Stimulated activated CD4-positive, alpha-beta T cell treated with anti-CD3 and anti-CD28 coated beads, Interleukin-4, amount 100 ng/mL, for 24 hours (primary cell): ENCODE measurements at regions not wholly inside any gene's neighbourhood (a gene's known extent, or its start where the extent isn't known, plus 50 kb on each side); places are given as distances from the start of the nearest gene placed in this dataset.

Experiments
- DNase-seq: peaks from one replicate; pipeline ENCODE4 v3.0.0-alpha.2; 2020

DNA sequence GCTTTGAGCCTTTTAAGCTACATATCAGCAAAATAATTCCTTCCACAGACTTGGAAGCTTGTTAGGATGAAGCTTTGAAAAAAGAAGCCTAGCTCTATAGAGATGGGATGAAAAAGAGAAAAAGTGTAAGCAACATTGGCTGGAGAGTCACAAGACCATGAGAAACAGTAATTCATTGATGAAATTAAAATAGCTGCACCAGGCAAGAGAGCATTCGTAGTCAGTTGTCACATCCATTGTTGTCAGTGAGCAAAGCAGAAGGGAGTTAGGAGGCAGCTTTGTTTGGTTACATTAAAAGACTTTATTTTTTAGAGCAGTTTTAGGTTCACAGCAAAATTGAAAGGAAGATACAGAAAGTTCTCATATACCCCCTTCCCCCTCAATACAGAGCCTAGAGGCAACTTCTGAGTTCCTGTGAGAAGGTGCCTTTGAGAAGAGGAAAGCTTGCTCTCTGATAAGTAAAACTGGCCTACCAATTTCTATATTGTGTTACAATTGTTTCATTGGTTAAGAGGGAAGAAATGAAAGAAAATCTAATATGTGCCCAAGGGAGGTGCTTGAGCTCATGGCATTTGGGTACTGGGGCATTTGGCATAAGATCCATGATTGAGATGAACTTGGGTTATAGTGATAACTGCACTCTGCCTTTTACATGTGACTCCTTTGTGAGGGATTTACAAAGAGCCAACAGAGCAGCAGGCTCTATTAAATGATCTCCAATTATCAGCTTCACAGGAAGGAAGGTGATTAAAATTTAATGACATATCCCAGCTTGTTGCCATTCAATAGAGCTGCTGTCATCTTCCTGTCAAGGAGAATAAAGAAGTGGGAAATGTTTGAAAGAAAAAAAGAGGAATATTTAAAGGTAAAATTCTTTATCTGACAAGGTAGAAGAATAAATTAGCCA lies 361.3 kb upstream of the TMTC1 start:
- DNase-seq: no peak

DNA sequence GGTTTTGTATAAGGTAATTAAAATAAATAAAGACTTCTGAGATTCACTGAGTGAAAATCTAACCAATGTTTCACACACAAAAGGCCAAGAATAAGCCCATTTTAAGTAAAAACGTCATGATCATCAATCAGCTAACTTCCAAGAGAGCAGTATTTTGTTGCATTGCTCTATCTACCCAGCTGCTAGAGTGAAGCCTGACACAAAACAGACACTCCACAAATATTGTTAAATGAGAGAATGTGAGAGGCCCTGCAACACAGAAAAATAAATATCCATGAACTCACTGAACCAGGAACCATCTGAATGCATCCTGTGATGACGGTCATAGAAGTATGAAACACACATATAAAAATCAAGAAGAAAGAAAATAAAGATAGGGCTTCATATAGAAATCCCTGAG lies 358.6 kb upstream of the TMTC1 start:
- no peak for DNase-seq

DNA sequence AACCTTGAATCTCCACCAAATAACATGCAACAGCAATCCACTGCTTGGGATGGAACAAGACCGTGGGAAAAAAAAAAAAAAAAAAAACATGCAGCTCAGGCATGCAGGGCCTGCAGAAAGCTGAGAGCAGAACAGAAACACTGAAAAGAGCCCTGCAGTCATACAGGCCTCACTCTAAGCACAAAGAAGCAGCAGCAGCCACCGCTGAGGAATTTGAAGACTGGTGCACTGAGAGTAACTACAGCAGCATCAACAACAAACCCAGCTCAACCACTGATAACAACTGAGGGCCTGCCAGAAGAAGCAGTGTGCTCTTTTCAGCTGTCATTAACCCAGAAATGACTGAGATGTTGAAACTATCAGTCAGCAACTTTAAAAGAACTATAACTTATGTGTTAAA lies 354.7 kb upstream of the TMTC1 start:
- DNase-seq: no peak

DNA sequence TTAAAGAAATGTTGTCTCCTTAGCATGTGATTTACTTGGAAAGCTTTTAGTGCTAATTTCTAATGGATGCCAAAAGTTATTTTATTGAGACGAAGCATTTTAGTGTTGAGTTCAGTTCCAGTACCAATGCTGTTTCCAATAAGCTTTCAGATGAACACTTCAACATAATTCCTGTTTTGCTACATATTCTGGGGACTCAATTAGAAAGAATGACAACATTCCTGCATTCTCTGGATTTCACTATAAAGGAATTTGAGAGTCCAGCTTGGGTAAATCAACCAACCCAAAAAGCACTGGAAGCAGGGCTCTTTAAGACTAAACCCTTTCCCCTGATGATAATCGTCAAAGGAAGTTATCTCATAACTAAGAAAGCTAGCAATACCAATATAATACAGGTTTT lies 353.0 kb upstream of the TMTC1 start:
- no peak for DNase-seq

DNA sequence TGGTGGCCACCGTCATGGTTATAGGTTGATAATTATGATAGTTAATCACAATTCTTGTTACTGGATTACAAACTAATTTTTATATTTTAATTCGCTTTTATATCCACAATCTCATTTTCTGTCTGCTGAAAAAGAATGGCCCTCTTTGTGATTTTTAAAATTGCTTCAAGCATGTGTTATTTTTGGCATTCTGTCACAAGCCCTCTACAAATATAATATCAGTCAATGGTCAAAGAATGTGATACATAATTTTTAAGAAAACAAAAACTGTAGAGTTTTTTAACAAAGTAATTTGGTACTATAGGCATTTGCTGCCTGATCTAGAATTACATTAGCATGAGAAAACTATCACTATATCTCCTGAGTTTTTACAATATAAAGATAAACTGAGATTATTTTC lies 352.0 kb upstream of the TMTC1 start:
- DNase-seq: no peak

DNA sequence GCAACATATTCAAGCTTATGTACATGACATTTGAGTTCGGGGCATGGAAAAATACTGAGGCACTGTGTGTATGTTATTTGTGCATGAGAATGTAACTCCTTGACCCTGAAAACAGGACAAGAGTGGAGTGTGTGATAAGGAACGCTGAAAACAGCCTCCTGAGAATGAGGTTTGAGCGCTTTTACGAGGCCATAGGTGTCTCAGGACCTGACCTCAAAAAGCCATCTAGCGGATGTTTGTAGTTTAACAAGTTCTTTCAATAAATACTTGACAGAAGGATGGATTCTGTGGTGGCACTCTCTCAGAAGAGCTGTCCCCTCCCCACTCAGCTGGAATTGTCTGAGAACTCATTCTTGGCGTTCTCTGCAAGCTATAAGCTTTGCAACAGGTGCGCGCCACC lies 350.5 kb upstream of the TMTC1 start:
- DNase-seq: no peak

DNA sequence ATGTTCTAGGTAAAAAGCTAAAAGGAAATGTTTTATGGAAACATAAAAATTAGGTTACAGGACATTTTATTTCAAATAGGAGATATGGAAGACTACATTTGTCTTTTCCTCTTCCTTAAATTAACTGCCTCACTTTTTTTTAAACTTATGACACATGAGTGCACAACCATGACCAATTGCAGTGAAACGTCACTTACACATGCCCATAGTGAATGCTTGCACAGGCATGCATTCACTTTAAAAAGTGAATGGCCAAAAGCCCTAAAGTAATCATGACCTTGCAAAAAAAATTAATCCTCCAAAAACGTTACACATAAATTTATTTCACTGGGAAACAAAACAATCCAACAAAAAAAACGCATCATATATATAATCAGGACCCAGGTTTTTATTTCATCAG lies 343.2 kb upstream of the TMTC1 start:
- DNase-seq: no peak

DNA sequence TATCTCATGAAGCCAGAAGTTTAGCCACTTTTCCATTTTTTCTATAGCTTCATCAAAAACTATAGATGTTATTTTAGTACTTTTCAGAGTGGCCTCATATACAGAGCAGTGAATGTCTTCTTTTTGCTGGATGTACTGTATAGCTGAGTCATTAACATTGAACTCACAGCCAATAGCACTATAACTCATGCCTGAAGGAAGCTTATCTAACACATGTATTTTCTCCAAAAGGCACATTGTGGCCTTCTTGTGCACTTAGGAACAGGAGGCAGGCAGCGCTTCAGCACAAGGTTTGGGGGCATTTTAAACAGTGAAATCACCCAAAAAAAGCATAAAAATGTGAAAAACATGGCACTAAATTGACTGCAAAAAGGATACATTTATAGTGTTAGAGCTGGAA lies 336.8 kb upstream of the TMTC1 start:
- DNase-seq: no peak

DNA sequence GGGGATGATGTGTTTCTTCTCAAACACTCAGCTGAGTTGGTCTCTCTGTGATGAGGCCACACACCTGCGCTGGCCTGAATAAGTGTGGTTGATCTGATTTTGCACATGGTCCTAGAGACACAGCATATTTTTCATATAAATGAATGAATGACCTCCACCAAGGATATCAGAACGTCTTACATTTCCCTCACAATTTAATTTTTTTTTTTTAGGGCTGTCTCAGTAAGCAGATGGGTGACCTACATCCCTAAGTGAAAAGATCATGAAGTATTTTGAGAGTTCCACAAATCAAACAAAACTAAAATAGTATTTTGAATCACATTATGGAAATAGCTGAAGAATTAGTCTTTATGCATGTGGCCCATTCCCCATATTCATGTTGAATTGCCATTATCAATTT lies 333.7 kb upstream of the TMTC1 start:
- no peak for DNase-seq

DNA sequence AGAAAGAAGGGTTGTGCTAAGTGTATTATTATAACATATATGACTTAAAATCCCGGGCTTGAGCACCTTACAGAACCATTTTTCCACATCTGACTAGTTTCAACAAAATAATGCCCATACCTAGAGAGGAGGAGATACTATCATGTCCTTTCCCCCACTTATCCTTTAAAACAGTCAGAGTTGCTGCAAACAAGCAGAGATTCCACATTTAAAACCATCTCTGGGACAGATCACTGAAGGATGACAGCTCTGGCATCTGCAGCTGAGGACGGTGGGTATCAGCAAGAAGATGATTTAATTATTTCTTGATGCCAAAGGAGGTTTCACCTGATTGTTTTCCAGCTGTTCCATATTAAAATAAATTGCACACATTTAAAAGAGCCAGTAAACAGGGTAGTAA lies 328.0 kb upstream of the TMTC1 start:
- DNase-seq: no peak

DNA sequence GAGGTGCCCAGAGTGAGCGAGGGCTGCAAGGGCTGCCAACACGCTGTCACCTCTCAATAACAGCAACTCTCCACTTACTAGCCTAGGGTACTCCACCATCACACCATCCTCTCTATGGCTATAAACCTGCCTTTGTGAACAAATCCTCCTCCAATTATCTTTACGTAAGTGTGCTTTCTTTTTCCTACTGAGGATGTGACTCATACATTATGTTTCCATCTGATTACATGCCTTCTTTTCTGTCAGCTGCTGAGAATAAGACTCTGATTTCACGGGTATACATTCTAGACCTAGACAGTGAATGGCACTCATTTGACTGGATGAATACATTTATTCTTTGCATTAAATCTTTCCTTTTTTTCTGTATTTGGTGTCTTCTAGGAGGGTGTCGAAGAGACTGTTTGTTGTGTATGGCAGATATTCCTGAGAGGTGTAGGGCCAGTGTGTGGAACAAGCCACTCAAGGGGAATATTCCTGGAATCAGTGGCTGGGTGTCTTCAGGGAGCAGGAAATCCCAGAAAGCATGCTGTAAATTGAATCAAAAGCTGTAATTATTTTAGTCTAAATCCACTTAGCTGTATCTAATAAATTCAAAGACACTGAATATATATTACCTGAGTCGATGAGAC lies 327.3 kb upstream of the TMTC1 start:
- no peak for DNase-seq

DNA sequence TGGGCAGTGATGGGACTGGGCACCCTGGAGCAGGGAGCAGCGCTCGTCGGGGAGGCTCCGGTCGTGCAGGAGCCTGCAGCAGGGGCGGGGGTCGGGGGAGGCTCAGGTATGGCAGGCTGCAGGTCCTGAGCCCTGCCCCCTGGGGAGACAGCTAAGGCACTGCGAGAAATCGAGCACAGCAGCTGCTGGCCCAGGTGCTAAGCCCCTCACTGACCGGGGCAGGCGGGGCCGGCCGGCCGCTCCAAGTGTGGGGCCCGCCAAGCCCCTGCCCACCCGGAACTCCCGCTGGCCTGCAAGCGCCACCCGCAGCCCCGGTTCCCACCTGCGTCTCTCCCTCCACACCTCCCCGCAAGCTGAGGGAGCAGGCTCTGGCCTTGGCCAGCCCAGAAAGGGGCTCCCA lies 326.8 kb upstream of the TMTC1 start:
- DNase-seq: no peak

DNA sequence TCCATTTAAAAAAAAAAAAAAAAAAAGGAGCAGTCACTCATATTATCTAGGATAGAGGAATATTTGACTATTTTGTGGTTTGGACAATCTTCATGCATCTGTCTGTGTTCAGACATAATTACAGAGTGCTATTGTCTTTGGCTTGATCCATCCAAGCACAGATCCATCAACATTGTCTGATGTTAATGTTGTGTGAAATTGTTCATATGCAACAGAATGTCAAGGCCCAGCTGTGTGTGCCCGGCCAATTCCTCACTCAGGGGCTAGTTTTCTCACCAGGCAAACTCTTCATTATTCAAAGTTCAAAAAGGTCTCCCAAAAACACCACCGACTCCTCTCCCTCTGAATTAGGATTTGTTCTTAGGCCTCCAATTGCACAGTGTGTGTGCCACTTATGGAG lies 324.9 kb upstream of the TMTC1 start:
- no peak for DNase-seq

DNA sequence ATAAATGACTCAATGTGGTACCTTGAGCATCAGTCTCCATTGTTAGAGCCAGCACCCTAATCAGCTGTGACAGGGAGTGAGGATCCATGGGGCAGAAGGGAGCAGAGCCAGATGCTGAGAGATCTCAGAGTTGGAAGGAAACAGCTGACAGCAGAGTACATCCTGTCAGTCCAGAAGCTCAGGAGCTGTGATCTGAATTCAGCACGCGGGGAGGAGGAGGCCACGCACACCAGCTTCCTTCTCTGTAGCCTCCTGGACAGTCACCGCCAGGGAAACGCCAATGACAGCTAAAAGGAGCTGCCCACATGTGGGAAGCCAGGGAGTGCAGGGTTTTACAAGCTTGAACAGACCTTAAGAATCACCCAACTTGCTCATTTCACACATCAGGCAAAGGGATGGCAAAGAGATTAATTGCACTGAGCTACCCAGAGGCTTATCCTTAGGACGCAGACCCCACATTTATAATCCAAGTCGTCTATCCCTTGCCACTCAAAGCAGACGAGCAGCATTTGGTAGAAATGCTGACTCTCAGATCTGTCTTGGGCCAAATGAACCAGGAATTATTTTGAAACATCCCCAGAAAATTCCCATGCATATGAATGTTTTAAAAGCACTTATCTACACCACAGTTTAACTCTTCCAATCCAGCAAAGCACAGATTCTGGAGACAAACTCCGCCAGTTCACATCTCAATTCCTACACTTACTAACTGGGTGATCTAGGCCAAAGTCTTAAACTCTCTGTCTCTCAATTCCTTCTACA lies 322.6 kb upstream of the TMTC1 start:
- no peak for DNase-seq

DNA sequence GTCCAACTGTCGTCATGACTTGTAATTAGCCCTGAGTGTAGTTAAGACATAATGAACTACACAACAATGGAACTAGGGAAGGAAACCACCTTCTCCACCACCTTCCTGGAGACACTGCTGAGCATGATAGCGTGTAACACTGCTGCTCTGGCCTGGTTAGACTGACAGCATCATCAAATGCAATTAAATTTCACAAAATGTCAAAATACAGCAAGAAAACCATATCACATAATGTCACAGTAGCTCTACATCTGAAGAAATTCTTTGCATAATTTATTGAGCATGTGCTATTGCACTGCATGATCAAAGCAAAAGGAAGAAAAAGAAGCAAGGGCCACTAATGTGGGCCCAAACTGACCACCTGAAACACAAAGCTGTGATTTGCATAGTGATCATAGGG lies 321.8 kb upstream of the TMTC1 start:
- DNase-seq: no peak

DNA sequence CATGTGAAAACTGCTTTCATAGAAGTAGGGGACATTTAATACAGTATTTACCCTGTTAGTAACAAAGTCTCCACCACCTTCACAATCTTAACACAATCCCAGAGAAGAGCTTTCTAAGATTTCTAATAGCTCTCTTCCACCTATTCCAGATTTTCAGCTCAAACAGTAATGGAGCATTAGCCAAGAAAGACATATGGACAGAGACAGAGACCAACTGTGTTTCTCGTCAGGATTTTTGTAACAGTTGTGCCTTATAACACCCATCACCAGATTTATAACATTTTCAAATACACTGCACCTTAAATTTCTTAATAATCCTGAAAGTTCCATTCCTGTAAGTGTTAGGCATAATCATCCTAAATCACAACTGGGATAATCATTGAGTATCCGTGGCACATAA lies 321.2 kb upstream of the TMTC1 start:
- DNase-seq: no peak

DNA sequence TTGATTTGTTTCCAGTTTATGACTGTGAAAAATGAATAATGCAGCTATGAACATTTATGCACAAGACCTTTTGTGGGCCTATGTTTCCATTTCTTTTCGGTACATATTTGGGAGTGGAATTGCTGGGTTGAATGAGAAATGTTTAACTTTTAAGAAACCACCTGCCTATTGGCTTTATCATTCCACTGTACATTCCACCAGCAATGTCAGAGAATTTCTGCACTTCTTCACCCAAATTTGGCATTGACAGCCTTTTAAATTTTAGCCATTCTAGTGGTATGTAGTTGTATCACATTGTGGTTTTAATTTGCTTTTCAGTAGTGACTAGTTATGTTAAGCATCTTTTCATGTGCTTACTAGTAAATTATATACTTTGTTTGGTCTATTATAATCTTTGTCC lies 317.0 kb upstream of the TMTC1 start:
- no peak for DNase-seq

DNA sequence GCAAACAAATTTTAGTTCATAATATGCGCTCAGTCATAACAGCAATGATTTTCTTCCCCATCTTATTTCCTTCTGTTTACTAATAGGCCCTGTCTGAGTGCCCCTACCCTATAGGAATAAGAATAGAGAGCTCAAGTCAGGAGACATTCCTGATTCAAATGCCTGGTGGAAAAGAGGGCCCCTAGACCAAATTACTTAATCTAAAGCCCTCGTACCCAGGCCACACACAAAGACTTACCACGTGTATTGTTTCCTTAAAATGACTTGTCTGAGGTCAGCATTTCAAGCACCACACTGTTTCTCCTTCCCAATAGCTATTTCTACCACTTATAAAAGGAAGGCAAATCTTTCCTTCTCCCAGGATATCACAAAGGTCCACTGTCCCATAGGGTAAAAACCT lies 314.9 kb upstream of the TMTC1 start:
- no peak for DNase-seq

DNA sequence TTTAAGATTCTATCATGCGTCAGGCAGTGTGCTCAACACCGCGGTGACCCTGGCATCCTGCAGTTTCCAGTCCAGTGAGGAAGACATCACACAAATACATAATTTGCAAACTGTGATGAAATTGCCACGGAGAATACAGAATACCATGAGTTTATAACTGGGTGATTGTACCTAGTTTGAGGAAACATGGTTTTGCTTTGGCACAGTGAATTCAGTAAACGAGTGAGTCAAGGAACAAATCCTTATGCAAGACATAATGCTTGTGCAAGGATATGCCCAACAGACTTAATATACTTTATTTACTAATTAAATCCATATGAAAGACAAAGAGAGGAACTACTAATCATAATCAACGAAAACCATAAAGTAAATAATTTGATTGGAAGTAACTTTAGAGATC lies 311.8 kb upstream of the TMTC1 start:
- DNase-seq: no peak

DNA sequence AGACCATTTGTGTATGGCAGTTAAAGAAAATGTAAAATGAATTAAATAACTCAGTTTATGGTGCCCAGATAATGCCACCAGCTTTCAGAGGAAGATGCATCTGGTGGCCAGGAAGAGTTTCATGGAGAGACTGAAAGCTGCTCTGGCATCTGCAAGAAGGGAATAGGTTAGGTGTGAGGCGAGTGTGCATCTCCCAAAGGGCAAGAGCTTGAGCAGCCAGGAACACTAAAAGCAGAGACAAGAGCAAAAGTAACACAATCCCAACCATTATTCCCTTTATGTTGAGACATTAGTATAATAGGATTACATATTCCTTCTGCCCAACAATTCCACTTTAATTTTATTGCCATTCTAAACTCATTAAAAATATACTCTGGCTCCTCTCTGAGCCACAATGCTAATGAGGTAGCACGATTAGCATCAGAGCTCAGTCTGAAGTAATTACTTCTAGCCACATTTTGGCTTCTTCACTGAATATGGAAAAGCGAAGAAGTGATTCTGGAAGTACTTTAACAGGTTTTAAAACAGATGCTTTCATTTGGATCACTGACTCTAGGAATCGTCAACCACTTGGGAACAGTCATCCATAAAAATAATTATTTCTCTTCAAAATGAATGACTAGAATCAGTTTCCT lies 309.4 kb upstream of the TMTC1 start:
- no peak for DNase-seq

DNA sequence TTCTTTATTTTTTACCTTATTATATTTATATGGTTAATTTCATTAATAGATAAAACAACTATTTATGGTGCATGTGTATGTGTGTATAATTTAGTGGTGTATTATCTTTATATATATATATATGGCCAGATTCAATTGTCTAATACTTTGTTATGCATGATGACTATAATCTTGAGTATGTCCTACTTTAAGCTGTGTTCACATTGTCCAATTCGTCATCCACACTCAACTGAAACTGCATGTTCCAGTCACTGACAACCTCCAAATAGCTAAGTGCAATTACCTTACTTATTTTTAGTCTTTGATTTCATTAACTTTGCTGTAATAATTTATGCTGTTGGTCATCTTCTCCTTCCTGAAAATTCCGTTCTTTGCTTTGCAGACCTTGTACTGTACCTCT lies 306.5 kb upstream of the TMTC1 start:
- DNase-seq: no peak

DNA sequence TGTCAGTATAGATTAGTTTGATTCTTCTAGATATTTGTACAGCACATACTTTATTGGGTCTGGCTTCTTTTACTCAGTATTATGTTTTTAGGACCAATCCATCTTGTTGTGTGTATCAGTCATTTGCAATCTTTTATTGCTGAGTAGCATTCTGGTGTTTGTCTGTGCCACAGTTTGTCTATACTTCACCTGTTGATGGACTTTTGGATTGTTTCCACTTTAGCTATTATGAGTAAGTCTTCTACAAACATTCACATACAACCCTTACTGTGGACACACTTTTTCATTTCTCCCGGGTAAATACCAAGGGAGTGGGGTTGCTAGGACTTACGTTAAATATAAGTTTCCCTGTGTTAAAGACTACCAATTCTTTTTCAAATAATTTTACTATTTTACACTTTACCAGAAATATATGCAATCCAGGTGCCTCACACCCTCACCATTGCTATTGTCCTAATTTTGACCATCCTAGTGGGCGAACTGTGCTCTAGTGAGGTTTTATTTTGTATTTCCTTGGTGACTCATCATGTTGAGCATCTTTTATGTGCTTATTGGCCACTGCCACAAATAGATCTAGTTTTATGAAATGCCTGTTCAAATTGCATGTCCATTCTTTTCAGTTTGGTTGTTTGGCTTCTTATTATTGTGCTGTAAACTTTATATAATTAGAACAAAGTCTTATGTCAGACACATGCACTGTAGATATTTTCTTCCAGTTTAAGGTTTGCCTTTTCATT lies 304.7 kb upstream of the TMTC1 start:
- DNase-seq: no peak

DNA sequence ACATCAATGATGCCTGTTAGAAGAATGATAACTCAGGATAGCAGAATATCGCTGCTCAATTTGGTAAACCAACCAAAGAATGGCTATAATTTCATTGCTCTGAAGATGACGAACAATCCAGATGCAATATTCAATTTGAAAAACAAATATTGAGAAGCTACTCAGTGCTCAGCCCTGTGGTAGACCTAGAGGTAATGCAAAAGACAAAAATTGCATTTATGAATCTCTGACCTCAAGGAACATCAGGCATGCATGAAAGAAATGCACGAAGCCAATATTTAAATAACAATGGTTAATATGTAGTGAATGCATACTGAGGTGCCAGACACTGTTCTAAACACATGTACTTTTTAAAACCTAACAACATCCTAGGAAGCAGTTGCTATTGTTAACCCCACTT lies 298.6 kb upstream of the TMTC1 start:
- DNase-seq: no peak
